Stimulated activated CD8-positive, alpha-beta memory T cell treated with anti-CD3 and anti-CD28 coated beads, Interleukin-2, amount 100 ng/mL, for 48 hours (primary cell): ENCODE measurements at regions not wholly inside any gene's neighbourhood (a gene's known extent, or its start where the extent isn't known, plus 50 kb on each side); places are given as distances from the start of the nearest gene placed in this dataset.
"Not testable (repeated sequence)": the region's sequence is repeated elsewhere in the genome, so short reads cannot be mapped to it uniquely, and the experiment has no call there.

Source experiments
- DNase-seq, 2 donors: peaks; one replicate each; pipeline ENCODE4 v3.0.0-alpha.2; 2020; ENCODE audit warnings: low read depth in 2 of 2

DNA sequence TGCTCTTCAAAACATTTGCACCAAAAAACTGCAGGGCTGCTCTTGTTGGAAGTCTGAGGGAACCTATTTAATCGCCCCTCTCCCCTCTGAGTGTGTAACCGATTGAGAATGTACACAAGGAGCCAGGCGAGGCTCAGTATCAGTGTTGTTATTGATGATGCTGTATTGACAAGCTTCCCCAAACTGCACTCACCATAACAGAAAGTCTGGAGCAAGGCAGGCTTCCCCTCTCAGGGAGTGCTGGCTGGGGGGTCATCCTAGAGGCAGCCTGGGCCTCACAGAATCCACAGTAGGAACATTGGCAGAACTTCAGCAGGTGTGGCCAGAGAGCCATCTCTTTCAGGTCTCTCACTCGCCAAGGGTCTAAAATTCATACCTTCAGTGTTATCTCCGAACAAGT is 58.1 kb upstream of the TUNAR start:
- DNase-seq: no peak

DNA sequence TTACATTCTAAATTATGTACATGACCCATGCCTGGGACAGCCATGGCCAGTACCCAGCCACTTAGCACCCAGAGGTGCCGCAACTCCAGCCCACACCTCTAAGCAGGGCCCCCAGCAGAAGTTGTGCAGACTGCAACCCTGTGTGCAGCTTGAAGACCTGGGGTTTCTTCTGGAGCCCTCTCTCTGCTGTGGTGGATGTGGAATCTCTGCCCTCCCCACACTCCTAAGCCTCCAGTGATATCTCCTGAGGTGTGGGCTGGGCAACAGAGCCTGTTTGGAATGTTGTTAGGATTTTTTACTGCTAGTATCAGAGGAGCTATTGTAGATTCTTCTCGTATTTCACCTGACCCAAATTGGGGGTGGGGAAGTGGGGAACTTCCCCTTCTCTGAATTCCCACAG is 59.4 kb upstream of the TUNAR start:
- no peak for DNase-seq

DNA sequence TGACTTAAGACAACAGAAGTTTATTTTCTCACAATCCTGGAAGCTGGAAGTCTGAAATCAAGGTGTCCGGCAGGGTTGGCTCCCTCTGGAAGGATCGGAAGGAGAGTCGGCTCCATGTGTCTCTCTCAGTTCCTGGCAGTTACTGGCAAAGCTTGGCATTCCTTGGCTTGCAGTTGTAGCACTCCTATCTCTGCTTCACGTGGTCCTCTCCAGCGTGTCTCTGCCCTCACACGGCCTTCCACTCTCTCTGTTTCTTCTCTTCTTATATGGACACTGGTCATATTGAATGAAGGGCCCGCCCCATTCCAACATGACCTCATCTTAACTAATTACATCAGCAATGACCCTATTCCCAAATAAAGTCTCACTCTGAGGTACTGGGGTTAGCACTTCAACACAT is 60.1 kb upstream of the TUNAR start:
- no peak for DNase-seq

DNA sequence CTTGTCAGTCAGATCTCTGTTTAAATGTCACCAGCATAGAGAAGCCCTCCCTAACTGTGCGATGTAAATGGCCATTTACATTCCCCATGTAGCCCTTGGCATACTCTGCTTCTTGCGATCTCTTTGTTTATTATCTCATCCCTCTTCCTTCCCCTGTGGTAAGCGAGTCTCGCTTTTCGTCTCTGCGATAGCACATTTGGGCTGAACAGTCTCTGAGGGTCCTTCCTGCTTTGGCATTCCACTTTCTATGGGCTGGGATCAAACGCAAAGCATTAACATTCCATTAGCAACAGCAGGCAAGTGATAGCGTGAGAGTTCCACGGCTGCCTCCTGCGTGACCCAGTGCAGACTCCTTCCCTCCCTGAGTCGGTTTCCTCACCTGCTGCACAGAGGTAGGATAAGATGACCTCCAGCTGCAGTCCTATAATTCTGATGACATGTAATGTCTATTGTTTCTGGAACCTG is 61.4 kb upstream of the TUNAR start:
- DNase-seq: no peak

DNA sequence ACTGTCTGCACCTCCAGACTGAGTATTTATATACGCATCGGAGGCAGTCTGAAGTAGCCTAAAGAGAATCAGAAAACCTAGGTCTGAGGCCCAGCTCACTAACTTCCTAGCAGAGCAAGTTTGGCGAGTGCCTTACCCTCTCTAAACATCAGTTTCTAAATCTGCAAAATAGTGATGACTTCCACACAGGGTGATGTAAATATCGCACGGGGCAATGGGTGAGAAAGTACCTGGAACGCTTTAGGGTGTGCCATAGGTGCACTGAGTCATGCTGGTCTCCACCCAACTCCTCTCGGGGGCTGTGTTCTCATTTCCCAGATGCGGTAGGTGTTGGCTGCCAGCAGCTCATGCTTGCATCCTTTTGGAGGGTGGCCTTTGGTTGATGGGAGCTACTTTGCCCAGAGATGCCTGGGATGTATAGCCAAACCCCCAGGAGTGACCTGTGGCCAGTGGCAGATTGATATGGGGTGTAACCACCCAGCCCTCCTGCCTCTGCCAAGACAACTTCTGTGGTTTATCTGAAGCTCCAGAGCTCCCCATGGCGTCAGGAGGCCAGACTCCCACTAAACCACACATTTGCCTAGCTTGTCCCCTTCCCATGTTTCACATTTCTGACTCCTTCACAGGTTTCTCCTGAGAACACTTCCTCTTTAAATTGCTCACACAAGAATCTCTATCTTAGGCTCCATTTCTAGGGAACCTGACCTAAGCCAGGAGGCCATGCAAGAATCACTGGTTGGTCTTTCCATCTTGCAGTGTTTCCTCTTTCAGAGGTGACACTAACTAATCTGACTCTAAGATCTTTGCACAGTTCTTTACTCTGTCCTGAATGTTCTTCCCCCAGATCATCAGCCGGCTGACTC is 62.0 kb upstream of the TUNAR start:
- no peak for DNase-seq

DNA sequence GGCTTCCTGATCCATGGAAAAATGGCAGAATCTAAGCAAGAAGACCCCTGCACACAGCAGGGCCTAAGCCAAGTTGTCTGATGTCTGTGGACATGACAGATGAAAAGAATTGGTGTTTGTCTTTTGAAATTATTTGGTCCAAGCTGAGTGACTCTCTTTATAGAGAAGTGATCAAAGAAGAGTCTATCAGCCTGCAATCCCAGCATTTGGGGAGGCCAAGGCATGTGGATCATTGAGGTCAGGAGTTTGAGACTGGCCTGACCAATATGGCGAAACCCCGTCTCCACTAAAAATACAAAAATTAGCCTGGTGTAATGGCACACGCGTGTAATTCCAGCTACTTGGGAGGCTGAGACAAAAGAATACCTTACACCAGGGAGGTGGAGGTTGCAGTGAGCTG is 64.8 kb upstream of the TUNAR start:
- DNase-seq: no peak

DNA sequence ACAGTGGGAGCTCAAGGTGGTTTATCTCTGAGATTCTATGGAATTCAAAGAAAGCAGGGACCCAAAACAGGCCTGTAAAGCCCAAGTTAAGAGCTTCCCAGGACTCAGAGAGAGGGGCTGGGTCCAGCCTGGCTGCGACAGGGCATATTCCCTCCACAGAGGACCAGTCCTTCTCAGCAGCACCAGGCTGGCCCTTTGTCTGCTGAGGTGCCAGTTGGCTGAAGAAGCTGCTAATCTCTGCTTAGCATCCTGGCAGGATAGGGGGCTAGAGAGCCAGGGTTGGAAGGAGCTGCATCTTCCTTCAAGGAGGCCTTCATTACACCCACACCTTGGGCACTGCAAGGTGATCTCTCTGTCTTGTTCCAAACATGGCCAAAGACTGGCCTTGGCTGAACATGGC is 68.3 kb upstream of the TUNAR start:
- DNase-seq: no peak

DNA sequence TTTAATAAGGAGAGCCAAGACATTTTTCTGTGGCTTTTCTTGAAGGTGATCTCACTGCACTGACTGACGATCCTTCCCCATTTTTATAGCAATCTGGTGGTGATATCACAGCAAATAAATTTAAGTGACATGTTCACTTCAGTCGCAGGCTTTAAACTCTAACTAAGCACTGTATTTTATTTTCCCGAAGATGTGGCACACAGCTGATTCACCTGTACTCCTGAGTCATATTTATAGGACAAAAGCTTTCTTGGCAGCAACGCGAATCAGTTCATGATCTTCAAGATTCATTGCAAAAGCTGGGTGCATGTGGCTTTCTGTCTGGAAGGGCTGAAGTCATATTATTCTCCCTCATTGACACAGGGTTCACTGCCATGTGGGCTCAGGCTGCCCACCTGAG is 79.8 kb upstream of the TUNAR start:
- DNase-seq: no peak

DNA sequence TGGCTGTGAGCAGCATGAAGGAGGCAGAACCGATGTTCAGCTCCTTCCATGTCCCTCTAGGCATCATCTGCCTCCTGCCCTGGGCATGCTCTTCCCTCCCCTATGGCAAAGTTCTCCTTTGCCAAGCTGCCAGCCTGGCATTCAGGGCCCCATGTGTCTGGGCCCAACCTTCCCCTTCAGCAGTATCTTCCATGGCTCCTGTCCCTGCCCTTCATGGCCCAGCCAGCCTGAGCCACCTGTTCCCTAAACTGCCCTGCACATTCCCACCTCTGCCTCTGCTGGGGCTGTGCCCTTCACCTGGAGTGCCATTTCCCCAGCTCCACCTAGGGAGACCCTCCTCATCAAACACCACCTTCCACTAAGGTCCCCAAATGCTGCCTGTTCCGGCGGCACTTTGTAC is 74.0 kb upstream of the TCL1A start:
- no peak for DNase-seq

DNA sequence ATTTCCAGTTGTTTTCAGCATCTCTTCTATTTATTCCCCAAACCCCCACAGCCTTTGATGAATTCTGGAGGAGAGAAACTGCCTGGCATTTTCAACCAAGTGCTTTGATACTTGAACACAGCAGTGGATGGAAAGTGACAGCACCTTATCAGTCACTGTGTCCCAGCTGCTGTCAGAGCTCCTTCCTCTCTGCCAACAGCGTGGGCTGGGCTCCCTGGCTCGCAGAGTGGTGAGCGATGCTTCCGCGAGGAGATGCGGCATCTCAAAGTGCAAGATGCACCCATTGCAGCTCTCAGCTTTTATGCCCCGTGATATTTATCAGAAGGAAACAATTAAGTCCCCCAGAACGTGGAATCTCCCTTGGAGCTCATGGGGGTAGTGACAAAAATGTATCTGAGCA is 72.6 kb upstream of the TCL1A start:
- no peak for DNase-seq

DNA sequence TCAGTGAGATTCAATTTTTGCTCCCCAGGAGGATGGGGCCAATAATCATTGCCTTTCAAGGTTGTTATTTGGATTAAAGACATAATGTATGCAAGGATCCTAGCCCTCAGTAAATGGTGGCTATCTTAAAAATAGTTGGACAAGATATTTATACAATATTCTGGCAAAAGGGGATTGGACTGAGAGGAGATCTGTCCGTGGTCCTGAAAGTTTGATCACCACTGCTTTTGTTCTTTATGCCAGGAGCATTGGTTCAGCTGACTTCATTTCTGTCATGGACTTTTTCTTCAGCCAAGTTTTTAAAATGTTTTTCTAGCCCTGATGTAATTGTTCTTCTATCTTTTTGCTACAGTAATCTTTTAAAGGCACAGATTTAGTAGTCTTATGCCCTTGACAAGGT is 70.2 kb upstream of the TCL1A start:
- DNase-seq: no peak

DNA sequence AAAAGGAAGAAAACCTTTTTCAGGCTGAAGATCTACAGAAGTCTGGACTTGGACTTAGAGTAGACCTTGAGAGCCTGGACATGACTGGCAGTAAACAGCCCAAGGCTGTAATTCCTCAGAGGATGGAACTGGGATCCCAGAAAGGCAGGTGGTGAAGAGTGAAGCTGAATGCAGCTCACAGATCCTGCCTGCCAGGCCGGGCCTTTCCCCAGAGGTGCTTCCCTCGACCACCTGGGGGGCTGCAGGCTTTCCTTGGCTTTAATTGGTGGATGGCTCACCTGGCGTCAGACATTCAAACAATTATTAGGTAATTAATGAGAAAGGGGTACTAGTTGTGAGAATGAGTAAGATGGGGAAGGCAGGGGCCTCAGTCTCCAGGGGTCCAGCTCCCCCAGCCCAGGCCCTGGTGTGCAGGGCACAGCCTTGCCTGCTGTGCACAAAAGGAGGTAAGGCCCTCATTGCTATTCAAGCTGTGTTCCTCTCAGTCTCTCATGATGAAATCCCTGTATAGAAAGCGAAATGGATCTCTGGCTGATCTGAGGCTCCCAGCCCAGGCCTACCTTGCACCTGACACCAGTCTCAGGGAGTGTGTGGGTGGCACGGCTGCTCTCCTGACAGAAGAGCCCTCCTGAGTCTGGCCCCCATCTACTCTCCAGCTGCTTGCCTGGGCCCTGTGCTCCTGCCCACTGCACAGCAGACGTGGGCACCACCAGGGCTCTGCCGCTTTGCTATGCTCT is 63.0 kb upstream of the TCL1A start:
- DNase-seq: no peak

DNA sequence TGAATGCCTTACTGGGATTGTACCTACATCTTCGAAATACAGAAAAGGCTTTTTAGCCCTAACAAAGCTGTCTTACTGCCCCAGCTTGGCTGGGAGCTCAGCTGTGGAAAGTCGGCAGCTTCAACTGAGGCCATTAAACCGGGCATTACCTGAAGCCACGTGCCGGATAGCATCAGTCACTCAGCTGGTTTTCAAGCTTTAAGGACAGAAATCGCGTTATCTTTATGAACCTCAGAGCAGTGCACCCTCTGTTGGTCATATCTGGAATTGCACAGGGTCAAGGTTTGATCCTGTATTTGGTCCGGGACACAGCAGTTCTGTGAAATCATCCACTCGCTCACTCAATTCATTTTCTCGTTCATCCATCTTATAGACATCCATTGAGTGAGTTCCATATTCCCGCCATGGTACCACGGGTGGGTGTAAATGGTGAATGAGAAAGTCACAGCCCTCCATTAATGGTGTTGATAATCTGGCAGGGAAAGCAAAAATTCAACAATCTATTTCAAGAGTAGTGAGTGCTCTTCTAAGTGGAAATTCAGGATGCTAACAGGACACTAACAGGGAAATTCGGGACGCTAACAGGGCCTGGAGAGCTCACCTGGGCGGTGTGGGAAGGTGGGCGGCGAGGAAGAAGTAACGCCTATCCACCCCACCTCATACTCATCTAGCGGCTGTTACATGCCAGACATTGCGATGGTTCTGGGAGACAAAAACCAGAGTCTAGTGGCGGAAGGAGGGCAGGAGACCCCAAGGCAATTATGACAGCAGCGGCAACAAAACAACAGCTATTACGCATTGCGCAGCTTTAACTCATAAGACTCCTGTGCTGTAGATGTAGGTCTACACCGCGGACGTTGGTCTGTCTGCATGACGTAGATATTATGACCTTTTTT is 60.6 kb upstream of the TCL1A start:
- DNase-seq: peak; percentile 11 to 18

DNA sequence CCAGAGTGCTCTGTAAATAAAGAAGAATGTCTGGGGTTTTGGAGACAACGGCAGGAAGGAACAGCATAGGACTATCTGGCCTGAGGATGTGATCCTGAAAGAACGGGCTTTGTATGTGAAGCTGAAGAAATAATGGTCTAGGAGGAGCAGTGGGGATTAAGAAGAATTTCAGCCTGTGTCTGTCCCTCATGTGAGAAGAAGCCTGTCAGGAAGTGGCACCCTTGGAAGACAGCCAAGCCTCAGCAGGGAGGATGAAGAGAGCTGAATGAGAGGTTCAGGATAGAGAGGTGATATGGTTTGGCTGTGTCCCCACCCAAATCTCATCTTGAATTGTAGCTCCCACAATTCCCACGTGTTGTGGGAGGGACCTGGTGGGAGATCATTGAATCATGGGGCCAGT is 56.9 kb upstream of the TCL1A start:
- no peak for DNase-seq

DNA sequence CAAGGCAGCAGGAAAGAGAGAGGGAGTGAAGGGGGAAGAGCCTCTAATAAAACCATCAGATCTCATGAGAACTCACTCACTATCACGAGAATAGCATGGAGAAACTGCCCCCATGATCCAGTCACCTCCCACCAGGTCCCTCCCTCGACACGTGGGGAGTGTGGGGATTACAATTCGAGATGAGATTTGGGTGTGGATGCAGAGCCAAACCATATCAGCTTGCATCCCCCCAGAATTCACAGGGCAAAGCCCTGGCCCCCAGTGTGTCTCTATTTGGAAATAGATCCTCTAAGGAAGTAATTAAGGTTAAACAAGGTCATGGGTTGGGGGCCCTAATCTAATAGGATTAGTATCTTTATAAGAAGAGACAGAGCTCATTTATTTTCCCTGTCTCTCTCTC is 56.1 kb upstream of the TCL1A start:
- DNase-seq: no peak

DNA sequence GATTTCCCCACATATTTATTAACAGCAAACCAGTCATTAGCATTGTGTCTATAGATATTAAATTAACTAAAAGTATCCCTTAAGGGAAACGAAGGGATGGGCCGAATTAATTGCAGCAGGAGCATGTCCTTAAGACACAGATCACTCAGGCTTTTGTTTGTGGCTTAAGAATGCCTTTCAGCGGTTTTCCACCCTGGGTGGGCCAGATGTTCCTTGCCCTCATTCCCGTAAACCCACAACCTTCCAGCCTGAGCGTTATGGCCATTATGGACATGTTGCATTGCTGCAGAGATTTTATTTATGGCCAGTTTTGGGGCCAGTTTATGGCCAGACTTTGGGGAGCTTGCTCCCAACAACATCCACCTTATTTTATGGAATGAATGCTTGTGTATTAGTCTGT is 55.5 kb upstream of the TCL1A start:
- DNase-seq: not testable (repeated sequence)

DNA sequence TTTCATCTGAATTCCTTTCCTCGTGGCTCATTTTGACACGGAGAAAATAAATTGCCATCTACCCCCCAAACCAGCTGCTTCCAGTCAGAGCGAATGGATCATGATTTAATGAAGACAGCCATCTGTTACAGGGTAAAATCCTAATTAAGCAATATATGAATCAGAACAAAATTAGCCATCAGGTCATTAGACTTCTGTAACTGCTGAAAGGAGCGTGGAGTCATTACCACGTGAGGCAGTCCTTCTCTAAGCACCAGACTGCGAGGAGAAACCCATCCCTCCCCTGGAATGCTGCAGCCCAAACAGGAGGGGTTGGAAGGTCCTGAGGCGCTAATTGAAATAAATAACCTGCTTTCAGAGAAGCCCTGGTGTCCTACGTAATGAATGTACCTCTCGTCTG is 51.1 kb upstream of the TCL1A start:
- no peak for DNase-seq

DNA sequence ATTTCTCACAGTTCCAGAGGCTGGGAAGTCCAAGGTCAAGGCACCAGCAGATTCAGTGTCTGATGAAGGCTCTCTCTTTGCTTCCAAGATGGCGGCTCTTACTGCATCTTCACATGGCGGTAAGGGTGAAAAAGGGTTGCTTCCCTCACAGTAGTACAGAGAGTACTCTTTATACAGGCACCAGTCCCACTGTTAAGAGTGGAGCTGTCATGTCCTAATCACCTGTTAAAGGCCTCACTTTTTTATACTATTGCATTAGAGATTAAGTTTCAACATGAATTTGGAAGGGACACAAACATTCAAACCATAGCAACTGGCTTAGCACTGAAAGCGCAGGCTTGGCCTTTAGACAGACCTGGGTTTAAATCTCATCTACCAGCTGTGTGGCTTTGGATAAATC is 50.0 kb upstream of the TCL1A start:
- no peak for DNase-seq
